ENCODE measurements at regions not wholly inside any gene's neighbourhood (a gene's known extent, or its start where the extent isn't known, plus 50 kb on each side); places are given as distances from the start of the nearest gene placed in this dataset.

- no peak for DNase-seq
Observed at GRCh38 chr17:70603226-70603625, 433.9 kb downstream of the KCNJ2 start.

- DNase-seq = no peak
Observed at GRCh38 chr17:70604854-70605253, 435.5 kb downstream of the KCNJ2 start.

GRCh38 chr17:70606086-70606485, 436.8 kb downstream of the KCNJ2 start:
- no peak for DNase-seq

GRCh38 chr17:70608193-70608592, 438.9 kb downstream of the KCNJ2 start:
- no peak for DNase-seq

GRCh38 chr17:70608957-70609356, 439.6 kb downstream of the KCNJ2 start:
- DNase-seq = no peak

- DNase-seq = no peak
Observed at GRCh38 chr17:70609566-70609965, 440.2 kb downstream of the KCNJ2 start.

- no peak for DNase-seq
Observed at GRCh38 chr17:70610161-70610560, 440.8 kb downstream of the KCNJ2 start.

- no peak for DNase-seq
Observed at GRCh38 chr17:70613681-70614080, 444.3 kb downstream of the KCNJ2 start.

- no peak for DNase-seq
Observed at GRCh38 chr17:70615831-70616230, 446.5 kb downstream of the KCNJ2 start.

GRCh38 chr17:70618641-70619040, 449.3 kb downstream of the KCNJ2 start:
- DNase-seq = no peak

- DNase-seq = no peak
Observed at GRCh38 chr17:70621566-70621965, 452.2 kb downstream of the KCNJ2 start.

GRCh38 chr17:70622368-70623260, 453.3 kb downstream of the KCNJ2 start:
- no peak for DNase-seq

GRCh38 chr17:70624211-70624610, 454.9 kb downstream of the KCNJ2 start:
- DNase-seq = no peak

- no peak for DNase-seq
Observed at GRCh38 chr17:70629902-70630301, 460.6 kb downstream of the KCNJ2 start.

GRCh38 chr17:70636517-70637133, 467.3 kb downstream of the KCNJ2 start:
- peak; percentile 2 for DNase-seq

GRCh38 chr17:70642059-70642458, 472.7 kb downstream of the KCNJ2 start:
- no peak for DNase-seq

- DNase-seq = no peak
Observed at GRCh38 chr17:70644096-70644495, 474.8 kb downstream of the KCNJ2 start.

- no peak for DNase-seq
Observed at GRCh38 chr17:70646673-70647072, 477.3 kb downstream of the KCNJ2 start.

- DNase-seq = no peak
Observed at GRCh38 chr17:70648166-70648565, 478.8 kb downstream of the KCNJ2 start.

GRCh38 chr17:70653850-70654249, 484.5 kb downstream of the KCNJ2 start:
- DNase-seq = no peak

GRCh38 chr17:70654706-70655105, 485.4 kb downstream of the KCNJ2 start:
- DNase-seq = no peak

GRCh38 chr17:70655176-70655958, 486.0 kb downstream of the KCNJ2 start:
- no peak for DNase-seq

- DNase-seq = no peak
Observed at GRCh38 chr17:70658317-70658716, 489.0 kb downstream of the KCNJ2 start.

GRCh38 chr17:70658840-70659239, 489.5 kb downstream of the KCNJ2 start:
- no peak for DNase-seq
